Smooth muscle cell (in vitro differentiated cells): ENCODE measurements at regions not wholly inside any gene's neighbourhood (a gene's known extent, or its start where the extent isn't known, plus 50 kb on each side); places are given as distances from the start of the nearest gene placed in this dataset.

Experiments used
- DNase-seq: peaks from one replicate; lab custom pipeline; 2025; ENCODE audit not compliant: unreplicated experiment; lab: John Stamatoyannopoulos, UW
- H2AFZ ChIP-seq: fragments of 200-600 bp; sonication (generic); 2 replicates; pipeline ENCODE4 v1.6.0; 2016; ENCODE audit warnings: antibody characterized with exemption, low read depth, mild to moderate bottlenecking
- H3F3A ChIP-seq: fragments of 200-600 bp; sonication (generic); 2 replicates; pipeline ENCODE4 v1.6.0; 2017; ENCODE audit warnings: antibody characterized with exemption, low read depth
- H3K27ac ChIP-seq: fragments of 200-600 bp; sonication (generic); 2 replicates; pipeline ENCODE4 v1.5.1; 2016; ENCODE audit warnings: low read depth, mild to moderate bottlenecking
- H3K27me3 ChIP-seq: fragments of 200-600 bp; sonication (generic); 2 replicates; pipeline ENCODE4 v1.6.1; 2016; ENCODE audit warnings: low read depth, mild to moderate bottlenecking
- H3K36me3 ChIP-seq: fragments of 200-600 bp; sonication (generic); 2 replicates; pipeline ENCODE4 v1.5.1; 2016; ENCODE audit warnings: low read depth
- H3K4me1 ChIP-seq: fragments of 200-600 bp; sonication (generic); 2 replicates; pipeline ENCODE4 v1.5.1; 2016; ENCODE audit warnings: low read depth
- H3K4me2 ChIP-seq: fragments of 200-600 bp; sonication (generic); 2 replicates; pipeline ENCODE4 v1.6.0; 2016; ENCODE audit warnings: mild to moderate bottlenecking
- H3K4me3 ChIP-seq: fragments of 200-600 bp; sonication (generic); 2 replicates; pipeline ENCODE4 v1.5.1; 2016; ENCODE audit warnings: mild to moderate bottlenecking
- H3K79me2 ChIP-seq: fragments of 200-600 bp; sonication (generic); 2 replicates; pipeline ENCODE4 v1.6.0; 2016; ENCODE audit warnings: low read depth, mild to moderate bottlenecking
- H3K9ac ChIP-seq: fragments of 200-600 bp; sonication (generic); 2 replicates; pipeline ENCODE4 v1.6.0; 2016; ENCODE audit warnings: low read depth
- H3K9me3 ChIP-seq: fragments of 200-600 bp; sonication (generic); replicated peaks from 2 replicates; pipeline ENCODE4 v1.5.1; 2016; ENCODE audit warnings: low read depth
- H4K20me1 ChIP-seq: fragments of 200-600 bp; sonication (generic); 2 replicates; pipeline ENCODE4 v1.6.0; 2016; ENCODE audit warnings: low read depth
- WGBS: methylation state at CpG from one replicate; pipeline ENCODE4 v1.1.7; 2016; ENCODE audit warnings: low lambda C conversion rate; 5-methylcytosine and 5-hydroxymethylcytosine counted together
- TF ChIP-seq, protein P1 (sequence below): fragments of 200-600 bp; sonication (generic); IDR thresholded peaks from 2 replicates; pipeline ENCODE4 v1.5.1; 2017; ENCODE audit warnings: borderline replicate concordance, mild to moderate bottlenecking, antibody characterized with exemption; ENCODE audit not compliant: insufficient read depth, poor library complexity, severe bottlenecking

DNA sequence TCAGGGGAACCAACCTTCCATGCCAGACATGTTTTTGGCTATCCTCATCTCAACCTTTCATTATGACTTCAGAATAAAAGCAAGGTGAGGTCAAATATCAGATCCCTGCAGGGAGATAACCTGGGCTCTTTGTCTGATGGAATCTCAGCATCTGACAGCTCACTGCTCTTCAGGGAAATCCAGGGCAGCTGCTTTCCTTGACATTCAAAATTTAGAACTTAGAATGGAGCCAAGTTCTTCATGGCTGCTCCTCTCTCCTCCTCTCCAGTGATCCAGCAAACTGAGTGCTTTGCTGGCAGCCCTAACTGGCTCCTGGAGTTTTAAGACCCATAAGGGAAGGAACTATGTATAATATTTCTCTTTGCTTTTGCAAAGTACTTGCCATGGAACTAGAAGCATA is 716.3 kb downstream of the TSN start:
- Histone ChIP-seq H4K20me1 (no peaks in the 10 kb centered on the region), H3K4me2 (no peak overlapping the region), H3K36me3 (no peaks in the 10 kb centered on the region), H3K27ac (no peak overlapping the region), H3K4me3 (no peak overlapping the region), H3K9ac (no peak overlapping the region), H2AFZ (no peak overlapping the region), H3K79me2 (no peaks in the 10 kb centered on the region), H3K4me1 (no peaks in the 10 kb centered on the region), H3K27me3 (no peaks in the 10 kb centered on the region), H3F3A (no peaks in the 10 kb centered on the region), H3K9me3 (no peaks in the 10 kb centered on the region)
- no peak for DNase-seq
- TF ChIP-seq, protein P1, sequence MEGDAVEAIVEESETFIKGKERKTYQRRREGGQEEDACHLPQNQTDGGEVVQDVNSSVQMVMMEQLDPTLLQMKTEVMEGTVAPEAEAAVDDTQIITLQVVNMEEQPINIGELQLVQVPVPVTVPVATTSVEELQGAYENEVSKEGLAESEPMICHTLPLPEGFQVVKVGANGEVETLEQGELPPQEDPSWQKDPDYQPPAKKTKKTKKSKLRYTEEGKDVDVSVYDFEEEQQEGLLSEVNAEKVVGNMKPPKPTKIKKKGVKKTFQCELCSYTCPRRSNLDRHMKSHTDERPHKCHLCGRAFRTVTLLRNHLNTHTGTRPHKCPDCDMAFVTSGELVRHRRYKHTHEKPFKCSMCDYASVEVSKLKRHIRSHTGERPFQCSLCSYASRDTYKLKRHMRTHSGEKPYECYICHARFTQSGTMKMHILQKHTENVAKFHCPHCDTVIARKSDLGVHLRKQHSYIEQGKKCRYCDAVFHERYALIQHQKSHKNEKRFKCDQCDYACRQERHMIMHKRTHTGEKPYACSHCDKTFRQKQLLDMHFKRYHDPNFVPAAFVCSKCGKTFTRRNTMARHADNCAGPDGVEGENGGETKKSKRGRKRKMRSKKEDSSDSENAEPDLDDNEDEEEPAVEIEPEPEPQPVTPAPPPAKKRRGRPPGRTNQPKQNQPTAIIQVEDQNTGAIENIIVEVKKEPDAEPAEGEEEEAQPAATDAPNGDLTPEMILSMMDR: no peak

DNA sequence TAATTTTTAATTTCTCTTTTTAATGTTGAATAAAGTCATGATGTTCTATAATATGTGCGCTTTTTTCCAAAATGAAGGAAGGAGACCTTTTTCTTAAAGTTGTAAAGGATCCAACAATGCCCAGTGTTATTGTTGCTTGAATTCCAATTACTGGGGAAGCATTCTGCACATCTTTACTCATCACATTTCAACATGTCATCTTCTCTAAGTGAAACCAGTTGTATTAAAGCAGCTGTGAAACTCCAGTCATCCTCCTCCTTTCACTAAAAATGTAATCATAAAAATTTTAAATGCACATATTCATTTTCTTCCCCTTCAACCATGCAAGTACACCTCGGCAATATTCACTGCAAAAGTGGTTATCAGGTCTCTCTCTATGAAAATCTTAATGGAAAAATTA is 722.7 kb downstream of the TSN start:
- Histone ChIP-seq H3F3A (no peaks in the 10 kb centered on the region), H3K27me3 (no peaks in the 10 kb centered on the region), H3K4me3 (no peak overlapping the region), H3K9me3 (no peaks in the 10 kb centered on the region), H2AFZ (no peak overlapping the region), H3K27ac (no peak overlapping the region), H3K4me2 (no peak overlapping the region), H3K9ac (no peak overlapping the region), H3K36me3 (no peaks in the 10 kb centered on the region), H4K20me1 (no peaks in the 10 kb centered on the region), H3K4me1 (no peaks in the 10 kb centered on the region), H3K79me2 (no peaks in the 10 kb centered on the region)
- TF ChIP-seq, protein P1: no peak
- DNase-seq: no peak
- WGBS: 87% methylated on average over 2 of the region's 2 CpGs

DNA sequence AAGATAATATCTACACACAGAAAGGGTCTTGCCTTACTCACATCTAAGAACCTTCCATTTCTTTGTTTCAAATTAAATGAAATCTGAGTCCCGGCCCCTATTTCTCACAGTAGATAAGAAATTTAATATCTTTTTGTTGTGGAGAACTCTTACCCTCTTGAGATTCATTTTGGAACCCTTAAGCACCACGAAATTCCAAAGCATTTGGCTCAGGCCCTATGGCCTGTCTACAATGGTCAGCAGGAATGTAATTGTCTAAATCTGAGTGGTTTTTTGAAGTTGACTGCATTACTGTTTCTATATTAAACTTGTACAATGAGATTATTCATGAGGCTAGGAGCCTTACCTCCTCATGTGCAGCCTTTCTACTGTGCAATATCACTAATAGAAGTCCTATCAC is 723.3 kb downstream of the TSN start:
- H3K4me3 ChIP-seq: no peak overlapping the region
- H3K27ac ChIP-seq: no peak overlapping the region
- 71% methylated on average over 2 of the region's 2 CpGs for WGBS
- no peaks in the 10 kb centered on the region for H3K9me3 ChIP-seq
- H3K4me1 ChIP-seq: no peaks in the 10 kb centered on the region
- no peak overlapping the region for H3K4me2 ChIP-seq
- no peaks in the 10 kb centered on the region for H3K36me3 ChIP-seq
- H3F3A ChIP-seq: no peaks in the 10 kb centered on the region
- TF ChIP-seq, protein P1: no peak
- H3K79me2 ChIP-seq: no peaks in the 10 kb centered on the region
- H3K27me3 ChIP-seq: no peaks in the 10 kb centered on the region
- DNase-seq: no peak
- H4K20me1 ChIP-seq: no peaks in the 10 kb centered on the region
- no peak overlapping the region for H3K9ac ChIP-seq
- H2AFZ ChIP-seq: no peak overlapping the region

DNA sequence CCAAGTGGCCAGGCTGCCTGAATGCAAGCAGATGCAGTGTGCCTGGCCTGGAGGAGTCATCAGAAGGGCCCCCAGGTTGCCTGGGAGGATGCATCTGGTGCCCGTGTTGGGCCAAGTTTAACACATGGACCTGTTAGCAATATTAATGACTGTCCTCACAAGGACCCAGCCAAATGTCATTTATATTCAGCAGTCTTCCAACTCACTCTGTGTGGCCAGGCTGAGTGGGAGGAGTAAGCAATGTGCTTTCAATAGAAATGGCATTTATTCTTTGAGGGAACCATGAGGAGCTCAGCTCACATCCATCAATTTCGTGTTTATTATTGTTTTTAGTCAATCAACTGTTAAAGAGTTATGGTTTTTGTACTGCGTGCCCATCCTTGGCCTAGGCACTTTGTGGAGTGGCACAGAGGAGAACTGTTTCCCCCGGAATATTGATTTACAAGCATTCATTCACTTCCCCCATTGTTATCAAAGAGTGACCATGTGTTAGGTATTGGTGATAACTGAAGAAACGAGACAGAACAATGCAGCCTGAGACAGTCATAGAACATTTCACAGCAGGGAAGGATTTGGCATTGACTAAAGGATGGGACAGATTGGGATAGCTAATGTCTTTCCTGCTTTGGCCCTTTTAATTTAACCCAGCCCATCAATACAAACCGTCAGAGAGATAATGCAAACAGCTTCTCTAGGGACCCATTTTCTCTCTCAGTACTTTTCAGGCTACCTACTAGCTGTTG is 725.2 kb downstream of the TSN start:
- Histone ChIP-seq H3K79me2 (no peaks in the 10 kb centered on the region), H3K4me1 (no peaks in the 10 kb centered on the region), H3K9me3 (no peaks in the 10 kb centered on the region), H3K9ac (no peak overlapping the region), H3K4me3 (no peak overlapping the region), H2AFZ (no peak overlapping the region), H3K27me3 (no peaks in the 10 kb centered on the region), H3K36me3 (no peaks in the 10 kb centered on the region), H3K27ac (no peak overlapping the region), H3K4me2 (no peak overlapping the region), H3F3A (no peaks in the 10 kb centered on the region), H4K20me1 (no peaks in the 10 kb centered on the region)
- WGBS: 93% methylated on average over 6 of the region's 6 CpGs
- TF ChIP-seq, protein P1: no peak
- no peak for DNase-seq
